ENCODE measurements at regions not wholly inside any gene's neighbourhood (a gene's known extent, or its start where the extent isn't known, plus 50 kb on each side); places are given as distances from the start of the nearest gene placed in this dataset.

DNA sequence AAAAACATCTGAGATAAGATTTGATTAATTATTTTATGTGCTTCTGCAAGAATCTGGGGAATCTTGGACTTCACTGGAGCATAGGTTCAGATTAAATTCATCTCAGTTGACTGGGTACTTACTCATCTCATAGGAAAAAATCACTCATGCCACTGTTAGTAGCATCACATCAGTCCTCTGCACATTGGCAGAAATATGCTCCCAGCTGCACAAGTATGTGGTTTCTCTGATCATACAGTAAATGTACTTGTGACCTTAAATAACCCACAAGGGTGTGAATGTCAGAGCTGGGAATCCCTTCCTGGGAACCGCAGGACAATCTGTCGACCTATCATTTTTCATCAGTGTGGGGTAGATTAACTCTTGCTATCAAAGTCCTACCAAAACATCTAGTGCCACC is 203.7 kb upstream of the SLC24A2 start:
- no peak for DNase-seq

GRCh38 chr9:19989213-19989612 is 200.4 kb upstream of the SLC24A2 start:
- no peak for DNase-seq

GRCh38 chr9:19988281-19988680 is 199.4 kb upstream of the SLC24A2 start:
- DNase-seq, result no peak

DNA sequence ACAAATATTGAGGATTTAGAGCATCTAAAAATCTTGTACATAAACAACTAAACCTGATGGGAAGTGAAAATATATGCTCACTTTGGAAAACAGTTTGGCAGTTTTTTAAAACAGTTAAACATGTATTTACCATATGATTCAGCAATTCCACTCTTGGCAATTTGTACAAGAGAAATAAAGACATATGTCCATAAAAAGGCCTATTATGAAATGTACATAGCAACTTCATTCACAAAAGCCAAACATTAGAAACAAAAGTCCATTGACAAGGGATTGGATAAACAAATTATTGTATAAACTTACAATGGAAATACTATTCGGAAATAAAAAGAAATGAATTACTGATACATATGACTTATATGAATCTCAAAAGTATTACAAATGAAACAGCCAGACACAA is 196.2 kb upstream of the SLC24A2 start:
- DNase-seq, result no peak

DNA sequence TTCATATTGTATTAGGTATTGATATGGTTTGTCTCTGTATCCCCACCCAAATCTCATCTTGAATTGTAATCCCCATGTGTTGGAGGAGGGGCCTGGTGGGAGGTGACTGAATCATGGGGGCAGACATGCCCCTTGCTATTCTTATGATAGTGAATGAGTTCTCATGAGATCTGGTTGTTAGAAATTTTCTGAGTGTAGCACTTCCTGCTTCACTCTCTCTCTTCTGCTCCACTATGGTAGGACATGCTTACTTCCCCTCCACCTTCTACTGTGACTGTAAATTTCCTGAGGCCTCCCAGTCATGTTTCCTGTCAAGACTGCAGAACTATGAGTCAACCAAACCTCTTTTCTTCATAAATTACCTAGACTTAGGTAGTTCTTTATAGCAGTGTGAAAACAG is 187.4 kb upstream of the SLC24A2 start:
- DNase-seq, result no peak

DNA sequence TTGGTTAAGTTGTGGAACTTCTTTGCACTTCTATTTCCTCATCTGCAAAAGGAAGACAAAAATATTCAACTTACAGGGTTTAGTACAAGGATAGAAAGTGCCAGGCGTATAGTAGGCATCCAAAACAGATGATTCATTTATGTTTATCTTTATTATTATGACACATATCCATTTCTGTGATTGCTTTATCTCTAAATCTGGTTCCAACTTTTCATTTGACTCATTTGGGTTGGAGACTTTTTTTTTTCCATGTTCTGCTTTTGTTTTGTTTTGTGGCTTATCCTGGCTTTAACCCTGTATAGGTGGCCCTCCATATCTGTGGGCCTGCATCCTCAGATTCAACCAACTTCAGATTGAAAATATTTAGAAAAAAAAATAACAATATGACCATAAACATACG is 186.7 kb upstream of the SLC24A2 start:
- no peak for DNase-seq

- DNase-seq, result no peak
Observed at GRCh38 chr9:19969721-19970120, 180.9 kb upstream of the SLC24A2 start.

- DNase-seq, result no peak
Observed at GRCh38 chr9:19967888-19968459, 179.1 kb upstream of the SLC24A2 start.

DNA sequence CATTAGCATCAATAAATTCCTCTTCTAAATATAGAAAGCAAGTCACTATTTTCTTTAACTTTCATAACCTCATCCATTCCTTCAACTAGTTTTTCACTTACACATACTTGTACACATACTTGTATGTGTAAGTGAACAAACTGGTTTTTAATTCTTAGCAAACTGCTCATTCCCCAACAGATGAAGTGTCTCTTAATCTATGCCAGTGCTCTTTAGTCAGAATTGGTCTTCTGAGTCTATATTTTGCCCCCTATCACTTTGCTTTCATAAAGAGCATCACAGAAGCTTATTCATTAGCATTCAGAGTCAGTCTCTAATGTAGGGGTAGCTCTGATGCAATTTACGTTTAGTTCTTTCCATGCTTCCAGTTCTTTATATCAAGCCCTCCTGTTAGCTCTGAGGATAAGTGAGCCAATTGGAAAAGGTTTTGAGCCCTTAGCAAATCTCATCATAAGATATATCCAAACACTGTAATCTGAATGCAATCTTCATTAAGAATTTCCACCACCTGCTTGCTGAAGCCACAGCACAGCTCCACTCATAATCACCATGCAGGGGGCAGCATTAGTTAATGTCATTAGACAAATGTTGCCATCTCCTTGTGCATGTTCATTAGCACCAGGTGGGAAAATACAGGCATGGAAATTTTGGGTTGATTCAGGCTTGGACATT is 178.5 kb upstream of the SLC24A2 start:
- DNase-seq, result no peak

DNA sequence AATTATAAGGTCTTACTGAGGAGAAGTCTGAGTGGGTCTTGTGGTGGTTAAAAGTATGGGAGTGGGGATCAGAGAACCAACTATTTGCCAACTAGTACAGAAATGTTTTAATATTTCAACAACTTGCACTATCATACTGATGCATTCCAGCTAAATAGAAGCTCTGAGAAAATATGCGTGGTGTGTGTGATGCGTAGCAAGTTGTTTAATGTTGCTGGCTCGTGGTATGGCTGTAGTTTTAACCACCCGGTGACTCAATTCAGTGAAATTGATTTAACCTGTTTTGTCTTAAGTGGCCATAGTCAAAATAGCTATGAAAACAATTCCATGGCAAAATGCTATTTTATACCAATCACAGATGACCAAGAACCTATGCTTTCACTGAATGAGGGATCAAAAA is 176.5 kb upstream of the SLC24A2 start:
- no peak for DNase-seq

DNA sequence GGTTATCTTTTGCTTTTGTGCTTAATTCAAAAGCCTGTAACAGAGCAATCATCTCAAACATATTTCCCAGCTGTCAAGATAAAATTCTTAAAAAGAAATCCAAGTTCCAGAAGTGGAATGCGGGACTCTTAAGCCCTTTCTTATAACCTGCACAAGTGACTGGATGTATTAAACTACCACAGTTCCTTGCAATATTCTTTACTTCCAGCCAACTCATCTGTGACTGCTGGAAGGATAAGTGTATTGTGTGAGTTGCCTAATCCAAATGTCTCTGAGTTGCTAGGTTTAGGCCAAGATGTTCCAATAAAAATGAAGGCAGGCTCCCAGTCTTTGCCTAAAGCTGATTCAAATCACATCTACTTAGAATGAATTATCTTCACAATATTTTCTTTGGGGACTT is 159.2 kb upstream of the SLC24A2 start:
- no peak for DNase-seq

DNA sequence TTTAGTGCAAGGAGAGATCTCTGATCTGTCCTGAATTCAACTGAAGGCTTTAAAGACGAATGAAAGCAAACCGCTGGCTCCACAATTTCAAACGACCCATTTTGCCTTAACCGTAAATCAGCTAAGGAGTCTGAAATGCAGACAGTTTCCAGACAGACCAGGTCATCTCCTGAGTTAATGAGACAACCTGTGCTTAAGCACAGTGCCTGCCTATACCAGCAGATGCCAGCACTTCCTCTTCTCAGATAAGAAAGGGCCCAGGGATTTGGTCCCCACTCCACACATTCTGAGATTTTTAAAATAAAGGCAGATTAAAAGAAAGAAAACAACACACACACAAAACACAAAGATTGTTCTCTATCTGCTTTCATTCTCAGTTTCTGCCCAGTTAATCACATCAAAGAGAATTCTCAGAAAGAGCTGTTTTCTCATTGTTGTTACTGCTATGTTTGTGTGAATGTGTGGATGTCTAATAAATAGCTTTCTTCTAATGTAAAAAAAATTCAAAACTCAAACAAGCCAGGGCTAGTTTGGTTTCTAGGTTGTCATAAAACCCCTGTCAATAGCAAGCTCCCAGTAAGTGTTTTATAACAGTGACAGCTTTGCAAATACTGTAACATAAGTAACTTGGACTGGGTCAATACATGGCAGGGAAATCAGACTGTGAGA is 157.7 kb upstream of the SLC24A2 start:
- no peak for DNase-seq

DNA sequence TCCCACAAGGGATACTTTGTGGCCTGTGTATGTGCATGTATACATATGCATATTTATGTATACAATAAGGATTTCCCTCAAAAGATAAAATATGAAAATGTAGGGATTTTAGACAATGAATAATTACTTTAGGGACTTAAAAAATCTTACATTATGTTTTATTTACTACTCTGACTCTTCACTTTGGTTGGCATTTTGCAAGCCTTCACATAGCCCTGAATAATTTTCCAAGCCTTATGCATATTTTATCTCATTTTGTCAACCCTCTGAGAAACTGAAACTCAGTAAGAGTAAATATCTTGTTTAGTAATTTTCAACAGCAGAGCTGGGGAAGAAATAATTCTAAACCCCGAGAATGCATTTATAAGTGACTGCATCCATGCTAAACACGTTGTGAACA is 153.0 kb upstream of the SLC24A2 start:
- DNase-seq, result no peak

GRCh38 chr9:19940811-19941535 is 152.1 kb upstream of the SLC24A2 start:
- DNase-seq, result no peak

DNA sequence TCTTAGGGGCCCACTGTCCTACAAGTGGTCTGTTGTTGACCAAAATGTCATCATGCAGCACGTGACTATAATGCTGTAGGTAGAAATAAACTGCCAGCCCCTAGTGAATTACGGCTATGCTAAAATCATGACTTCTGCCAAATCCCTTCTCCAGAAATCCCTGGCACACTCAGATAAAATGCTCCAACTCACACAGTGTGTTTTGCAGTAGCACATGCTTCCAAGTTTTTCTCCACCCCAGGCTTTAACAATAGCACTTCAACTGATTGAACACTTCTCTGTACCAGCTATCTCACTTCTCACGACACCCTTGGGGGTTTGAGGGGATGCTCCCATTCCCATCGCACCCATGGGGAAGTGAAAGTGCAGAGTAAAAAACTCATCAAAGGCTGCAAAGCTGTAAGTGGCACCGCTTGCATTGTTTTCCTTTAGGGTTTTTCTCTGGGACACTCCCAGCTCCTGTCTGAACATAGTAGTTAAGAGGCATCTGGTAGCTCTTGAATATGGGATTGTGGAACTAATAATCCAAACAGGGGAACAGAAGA is 151.0 kb upstream of the SLC24A2 start:
- no peak for DNase-seq

DNA sequence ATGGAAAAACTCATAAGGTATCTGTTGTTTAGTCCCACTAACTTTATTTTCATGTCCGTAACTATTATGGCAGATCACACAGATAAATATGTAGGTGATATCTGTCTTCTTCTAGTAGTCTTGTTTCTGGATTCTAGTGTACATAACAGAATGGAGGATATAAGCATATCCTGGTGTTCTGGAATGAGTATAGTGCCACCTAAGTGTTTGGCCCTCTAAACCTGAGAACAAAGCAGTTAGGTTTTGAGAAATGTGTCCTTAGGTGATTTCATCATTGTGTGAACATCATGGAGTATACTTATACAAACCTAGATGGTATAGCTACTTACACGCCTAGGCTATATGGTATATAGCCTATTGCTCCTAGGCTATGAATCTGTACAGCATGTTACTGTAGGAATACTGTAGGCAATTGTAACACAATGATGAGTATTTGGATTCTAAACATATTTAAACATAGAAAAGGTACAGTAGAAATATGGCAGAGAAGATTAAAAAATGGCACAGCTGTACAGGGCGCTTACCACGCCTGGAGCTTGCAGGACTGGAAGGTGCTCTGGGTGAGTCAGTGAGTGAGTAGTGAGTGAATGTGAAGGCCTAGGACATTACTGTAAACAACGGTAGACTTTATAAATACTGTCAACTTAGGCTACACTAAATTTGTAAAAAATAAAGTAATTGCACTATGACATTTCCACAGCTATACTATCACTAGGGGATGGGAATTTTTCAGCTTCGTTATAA is 150.3 kb upstream of the SLC24A2 start:
- no peak for DNase-seq

DNA sequence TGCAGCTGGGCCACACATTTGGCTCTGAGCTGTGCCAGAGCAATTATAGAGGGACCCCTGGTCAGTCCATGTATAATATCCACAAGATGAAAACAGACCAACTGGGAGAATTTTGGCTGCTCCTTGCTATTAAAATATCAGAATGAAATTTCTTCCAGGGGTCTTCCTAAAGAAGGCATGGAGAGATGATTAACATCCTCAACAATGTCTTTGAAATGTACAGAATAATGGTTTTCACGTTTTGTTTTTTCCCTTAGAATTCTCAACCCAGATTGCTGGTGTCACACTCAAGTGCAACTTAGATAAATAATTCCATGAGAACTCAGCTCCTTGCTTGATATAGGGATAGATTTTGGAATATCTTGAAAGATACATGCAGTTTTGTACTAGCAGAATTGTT is 148.3 kb upstream of the SLC24A2 start:
- no peak for DNase-seq

DNA sequence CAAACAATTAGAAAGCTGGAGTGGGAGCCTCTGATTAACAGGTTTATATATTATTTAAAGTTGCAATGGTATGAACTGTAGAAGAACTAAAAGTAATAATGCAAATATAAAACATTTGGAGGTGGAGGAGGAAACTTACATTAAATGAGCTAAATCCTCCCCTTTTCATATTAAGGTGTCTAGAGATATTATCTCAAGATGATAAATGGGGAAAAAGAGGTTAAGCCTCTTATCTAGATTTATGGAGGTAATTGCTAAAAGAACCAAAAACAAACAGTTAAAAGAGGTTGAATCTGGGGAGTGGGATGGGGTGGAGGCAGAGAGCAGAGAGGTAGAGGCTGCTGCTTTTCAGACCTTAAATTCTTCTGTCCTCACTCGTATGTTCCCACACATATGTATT is 147.8 kb upstream of the SLC24A2 start:
- DNase-seq, result no peak

DNA sequence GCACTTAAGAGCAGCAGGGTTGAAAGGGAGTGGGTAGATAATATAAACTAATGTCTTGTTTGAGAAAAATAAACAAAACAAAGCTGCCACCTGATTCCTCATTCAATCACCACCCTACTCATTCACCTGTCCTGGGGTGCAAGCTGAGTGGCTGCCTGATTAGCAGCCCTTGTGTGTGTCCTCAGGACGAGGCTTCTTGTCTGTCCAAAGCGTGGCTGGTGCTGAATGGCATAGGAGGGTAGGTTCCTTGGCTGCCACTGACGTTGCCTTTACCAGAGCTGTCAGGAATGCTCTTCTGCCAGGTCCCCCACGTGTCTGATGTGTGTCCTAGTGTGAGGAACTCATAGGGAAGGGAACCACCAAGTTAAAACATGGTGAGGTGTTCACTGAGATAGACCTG is 146.6 kb upstream of the SLC24A2 start:
- no peak for DNase-seq

- no peak for DNase-seq
Observed at GRCh38 chr9:19934301-19934871, 145.5 kb upstream of the SLC24A2 start.

DNA sequence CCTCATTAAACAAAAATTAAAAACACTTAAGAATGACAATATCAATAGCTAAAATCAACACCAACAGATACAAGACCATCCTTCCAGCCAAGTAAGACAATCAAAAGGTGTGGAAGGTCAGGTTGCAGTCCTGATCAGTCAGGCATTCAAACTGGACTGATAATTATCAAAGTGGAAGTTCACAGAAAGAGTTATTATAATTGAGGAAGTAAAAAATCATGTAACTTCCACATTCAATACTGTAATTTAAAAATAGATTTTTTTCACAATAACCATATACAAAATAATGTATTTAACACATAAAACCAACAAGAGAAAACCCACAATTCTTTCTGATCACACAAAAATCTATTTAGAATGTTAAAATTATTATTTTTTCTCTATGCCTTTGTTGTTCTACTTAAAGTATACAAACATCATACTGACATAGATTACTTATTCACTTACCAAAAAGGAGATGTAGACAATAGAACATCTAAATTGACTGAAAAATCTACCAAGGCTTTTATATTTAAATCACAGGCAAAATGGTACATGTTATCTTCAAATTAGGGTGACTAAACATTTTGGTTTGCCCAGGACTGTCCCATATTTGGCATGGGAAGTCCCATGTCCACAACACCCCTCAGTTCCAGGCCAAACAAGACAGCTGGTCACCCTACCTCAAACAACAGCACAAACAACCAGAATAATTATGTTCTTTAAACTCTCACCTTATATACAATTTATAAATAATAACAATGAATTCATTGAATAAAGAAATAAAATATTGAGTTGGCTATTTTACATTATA is 142.5 kb upstream of the SLC24A2 start:
- no peak for DNase-seq

GRCh38 chr9:19927560-19927959 is 138.7 kb upstream of the SLC24A2 start:
- no peak for DNase-seq
